ENCODE measurements at regions not wholly inside any gene's neighbourhood (a gene's known extent, or its start where the extent isn't known, plus 50 kb on each side); places are given as distances from the start of the nearest gene placed in this dataset.

DNA sequence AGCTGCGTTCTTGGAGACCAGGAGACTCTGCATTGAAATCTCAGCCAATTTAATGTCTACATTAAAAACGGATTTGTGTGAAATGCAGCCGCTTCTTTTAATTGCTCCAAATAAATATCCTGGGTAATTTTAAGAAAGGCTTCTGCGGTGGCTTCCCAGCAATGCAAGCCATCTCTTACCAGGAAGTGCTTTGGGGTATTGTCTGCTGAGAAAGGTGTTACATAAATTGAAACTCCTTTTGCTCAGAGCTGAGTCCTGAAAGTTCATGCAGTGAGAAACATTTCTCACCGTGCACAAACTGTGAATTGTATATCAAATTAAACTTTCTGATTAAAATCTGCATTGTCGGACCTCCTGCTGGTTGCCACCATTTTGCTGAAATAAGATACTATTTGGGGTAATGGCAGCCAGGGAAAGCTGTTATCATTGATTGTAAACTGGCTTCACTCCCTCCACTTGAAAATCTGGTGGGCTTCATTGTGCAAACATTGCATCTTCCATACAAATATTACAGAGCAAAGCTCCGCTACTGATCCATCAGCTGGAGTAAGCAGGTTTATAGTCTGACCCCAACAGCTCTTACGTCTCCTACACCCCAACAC, 59.5 kb downstream of the ZIC5 start:
- no peaks in the 10 kb centered on the region for H3K4me1 ChIP-seq (ENCODE audit: control insufficient read depth in 5 of 5, insufficient read depth in 5 of 5, low read length in 5 of 5)
- H3K9me3 ChIP-seq (ENCODE audit: control insufficient read depth in 5 of 5, low read length in 5 of 5) = no peaks in the 10 kb centered on the region
- no peak overlapping the region for H3K27ac ChIP-seq (ENCODE audit: low read depth, low read length)
- no peak overlapping the region for H3K4me3 ChIP-seq (ENCODE audit: low read depth in 1 of 5, low read length in 5 of 5)
- no peaks in the 10 kb centered on the region for H3K36me3 ChIP-seq (ENCODE audit: control insufficient read depth in 5 of 5, insufficient read depth in 5 of 5, low read length in 5 of 5)
- no peak overlapping the region for H3K9ac ChIP-seq (ENCODE audit: low read length in 5 of 5)
- peaks cover 7 to 51% (median 27%) of the 10 kb centered on the region in 5 donors for H3K27me3 ChIP-seq (ENCODE audit: control insufficient read depth in 5 of 5, insufficient read depth in 4 of 5, low read length in 5 of 5)

DNA sequence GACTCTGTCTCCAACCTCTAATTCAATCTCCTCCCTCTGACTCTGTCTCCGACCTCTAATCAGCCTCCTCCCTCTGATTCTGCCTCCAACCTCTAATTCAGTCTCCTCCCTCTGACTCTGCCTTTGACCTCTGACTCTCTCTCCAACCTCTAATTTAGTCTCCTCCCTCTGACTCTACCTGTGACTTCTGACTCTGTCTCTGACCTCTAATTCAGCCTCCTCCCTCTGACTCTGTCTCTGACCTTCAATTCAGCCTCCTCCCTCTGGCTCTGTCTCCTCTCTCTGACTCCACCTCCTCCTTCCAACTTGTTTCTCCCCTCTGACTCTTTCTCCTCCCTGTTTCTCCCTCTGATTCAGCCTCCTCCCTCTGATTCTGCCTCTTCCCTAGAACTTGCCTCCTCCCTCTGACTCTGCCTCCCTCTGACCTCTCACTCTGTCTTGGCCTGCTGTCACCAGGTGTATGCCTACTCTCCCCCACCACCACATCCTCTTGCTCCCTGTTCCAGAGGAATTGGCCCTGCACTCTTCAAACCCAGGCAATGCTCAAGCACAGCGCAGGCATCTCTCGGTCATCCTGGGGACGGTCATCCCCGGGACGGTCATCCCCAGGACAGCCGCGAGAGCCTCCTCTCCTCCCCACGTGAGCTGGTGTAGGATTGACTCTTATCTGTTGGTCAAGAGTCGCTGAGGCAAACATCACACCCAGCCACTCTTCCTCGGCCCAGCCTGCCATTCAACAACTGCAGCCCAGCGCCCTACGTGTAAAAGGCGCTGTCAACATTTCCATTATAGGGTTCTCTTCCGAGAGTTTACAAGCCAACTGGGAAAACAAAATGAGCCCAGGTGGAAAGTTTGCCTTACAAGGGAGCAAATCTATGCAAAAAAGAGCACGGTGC, 60.2 kb downstream of the ZIC5 start:
- Histone ChIP-seq H3K27me3 (ENCODE audit: control insufficient read depth in 5 of 5, insufficient read depth in 4 of 5, low read length in 5 of 5) (peaks cover 7 to 51% (median 29%) of the 10 kb centered on the region in 5 donors), H3K9ac (ENCODE audit: low read length in 5 of 5) (no peak overlapping the region), H3K9me3 (ENCODE audit: control insufficient read depth in 5 of 5, low read length in 5 of 5) (no peaks in the 10 kb centered on the region), H3K36me3 (ENCODE audit: control insufficient read depth in 5 of 5, insufficient read depth in 5 of 5, low read length in 5 of 5) (no peaks in the 10 kb centered on the region), H3K27ac (ENCODE audit: low read depth, low read length) (no peak overlapping the region), H3K4me3 (ENCODE audit: low read depth in 1 of 5, low read length in 5 of 5) (no peak overlapping the region), H3K4me1 (ENCODE audit: control insufficient read depth in 5 of 5, insufficient read depth in 5 of 5, low read length in 5 of 5) (no peaks in the 10 kb centered on the region)

DNA sequence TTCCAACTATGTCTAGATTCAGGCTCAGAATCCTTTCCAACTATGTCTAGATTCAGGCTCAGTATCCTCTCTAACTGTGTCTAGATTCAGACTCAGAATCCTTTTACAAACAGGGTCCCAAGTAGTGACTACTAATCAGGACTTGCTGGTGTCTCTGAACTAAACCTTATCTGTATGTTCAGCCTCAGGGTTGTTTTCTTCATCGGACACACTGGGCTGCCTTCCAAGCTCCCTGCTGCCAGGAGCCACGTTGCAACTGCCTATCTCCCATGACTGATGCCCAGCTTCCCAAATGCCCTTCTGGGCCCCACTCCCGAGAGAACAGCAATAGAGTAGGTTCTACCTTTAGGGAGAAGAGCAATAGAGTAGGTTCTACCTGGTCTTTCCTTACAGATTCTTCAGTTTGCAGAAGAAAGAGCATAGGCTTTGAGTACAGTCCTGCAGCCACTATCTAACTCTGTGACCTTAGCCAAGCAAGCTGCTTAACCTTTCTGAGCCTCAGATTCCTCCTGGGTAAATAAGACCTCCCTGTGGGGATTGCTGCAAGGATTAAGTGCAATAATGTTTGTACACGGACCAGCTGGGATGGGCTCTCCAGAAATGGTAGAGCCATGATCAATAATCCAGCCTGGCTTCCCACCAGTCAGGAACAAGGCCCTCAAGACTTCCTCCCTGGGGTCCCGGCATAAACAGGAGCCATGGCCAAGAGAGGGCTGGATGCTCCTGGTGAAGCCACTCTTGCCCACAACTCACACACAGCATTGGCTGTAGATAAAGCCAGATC, 61.5 kb downstream of the ZIC5 start:
- Histone ChIP-seq H3K27ac (ENCODE audit: low read depth, low read length) (no peak overlapping the region), H3K4me1 (ENCODE audit: control insufficient read depth in 5 of 5, insufficient read depth in 5 of 5, low read length in 5 of 5) (no peaks in the 10 kb centered on the region), H3K9me3 (ENCODE audit: control insufficient read depth in 5 of 5, low read length in 5 of 5) (no peaks in the 10 kb centered on the region), H3K36me3 (ENCODE audit: control insufficient read depth in 5 of 5, insufficient read depth in 5 of 5, low read length in 5 of 5) (no peaks in the 10 kb centered on the region), H3K4me3 (ENCODE audit: low read depth in 1 of 5, low read length in 5 of 5) (no peak overlapping the region), H3K9ac (ENCODE audit: low read length in 5 of 5) (no peak overlapping the region), H3K27me3 (ENCODE audit: control insufficient read depth in 5 of 5, insufficient read depth in 4 of 5, low read length in 5 of 5) (peaks cover 5 to 45% (median 27%) of the 10 kb centered on the region in 5 donors)

DNA sequence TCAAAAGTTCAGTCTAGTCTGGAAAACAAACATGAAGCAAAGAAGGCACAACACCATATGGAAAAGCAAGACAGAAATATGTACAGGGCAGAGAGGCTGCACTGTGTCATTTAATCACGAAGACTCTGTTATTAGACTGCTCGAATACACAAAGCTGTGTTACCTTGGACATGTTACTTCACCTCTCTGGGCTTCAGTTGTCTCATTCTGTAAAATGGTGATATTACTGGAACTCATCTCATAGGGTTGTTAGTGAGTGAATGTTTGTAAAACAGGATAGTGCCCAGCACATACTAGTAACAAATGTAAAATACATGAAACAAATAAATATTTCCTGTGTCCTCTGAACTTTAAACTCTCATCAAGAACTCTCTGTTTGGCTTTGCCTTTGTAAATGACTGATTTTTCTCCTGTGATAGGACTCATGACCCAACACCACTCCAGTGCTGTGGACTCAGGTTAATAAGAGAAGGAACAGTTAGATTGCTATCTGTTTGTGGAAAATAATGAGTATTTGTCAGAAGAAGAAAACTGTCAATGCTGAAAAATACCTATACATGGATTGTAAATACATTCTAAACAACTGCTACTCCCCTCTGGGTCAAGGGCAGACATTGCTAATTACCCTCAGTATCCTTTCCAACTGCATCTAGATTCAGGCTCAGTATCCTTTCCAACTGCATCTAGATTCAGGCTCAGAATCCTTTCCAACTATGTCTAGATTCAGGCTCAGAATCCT, 62.3 kb downstream of the ZIC5 start:
- no peak overlapping the region for H3K4me3 ChIP-seq (ENCODE audit: low read depth in 1 of 5, low read length in 5 of 5)
- H3K9me3 ChIP-seq (ENCODE audit: control insufficient read depth in 5 of 5, low read length in 5 of 5) = no peaks in the 10 kb centered on the region
- no peaks in the 10 kb centered on the region for H3K4me1 ChIP-seq (ENCODE audit: control insufficient read depth in 5 of 5, insufficient read depth in 5 of 5, low read length in 5 of 5)
- H3K36me3 ChIP-seq (ENCODE audit: control insufficient read depth in 5 of 5, insufficient read depth in 5 of 5, low read length in 5 of 5) = no peaks in the 10 kb centered on the region
- no peak overlapping the region for H3K9ac ChIP-seq (ENCODE audit: low read length in 5 of 5)
- H3K27me3 ChIP-seq (ENCODE audit: control insufficient read depth in 5 of 5, insufficient read depth in 4 of 5, low read length in 5 of 5) = peaks cover 10 to 47% (median 29%) of the 10 kb centered on the region in 5 donors
- H3K27ac ChIP-seq (ENCODE audit: low read depth, low read length) = no peak overlapping the region

DNA sequence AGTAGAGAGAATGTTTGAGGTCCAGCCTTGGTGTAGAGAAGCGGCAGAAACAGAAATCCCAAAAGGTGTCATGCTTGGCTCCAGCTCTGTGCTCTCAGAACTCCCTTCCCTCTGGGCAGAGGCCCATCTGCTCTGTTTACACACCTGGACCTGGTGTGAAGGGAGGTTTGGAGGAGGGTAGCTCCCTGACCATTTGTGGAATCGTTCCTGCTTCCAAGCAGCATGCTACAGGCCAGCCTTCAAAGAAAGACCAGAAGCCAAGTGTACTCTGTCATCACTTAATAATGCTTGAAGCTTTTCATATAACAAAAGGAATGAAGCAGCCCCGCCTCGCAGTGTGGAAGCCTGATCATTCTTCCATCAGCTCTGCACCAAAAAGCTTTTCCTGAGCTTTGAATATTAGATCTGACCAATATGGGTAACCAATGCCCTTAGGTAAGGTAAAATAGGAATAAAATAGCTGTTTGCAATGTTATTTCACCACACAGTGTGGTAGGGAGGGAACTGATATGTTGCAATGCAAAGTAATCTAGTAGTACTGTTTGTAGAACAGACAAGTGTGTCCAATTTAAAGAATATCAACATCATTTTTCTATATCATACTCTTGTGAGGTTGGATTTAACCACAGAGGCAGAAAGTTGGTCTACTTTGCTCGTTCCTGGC, 63.3 kb downstream of the ZIC5 start:
- Histone ChIP-seq H3K4me1 (ENCODE audit: control insufficient read depth in 5 of 5, insufficient read depth in 5 of 5, low read length in 5 of 5) (no peaks in the 10 kb centered on the region), H3K9me3 (ENCODE audit: control insufficient read depth in 5 of 5, low read length in 5 of 5) (no peaks in the 10 kb centered on the region), H3K27ac (ENCODE audit: low read depth, low read length) (no peak overlapping the region), H3K36me3 (ENCODE audit: control insufficient read depth in 5 of 5, insufficient read depth in 5 of 5, low read length in 5 of 5) (no peaks in the 10 kb centered on the region), H3K4me3 (ENCODE audit: low read depth in 1 of 5, low read length in 5 of 5) (no peak overlapping the region), H3K27me3 (ENCODE audit: control insufficient read depth in 5 of 5, insufficient read depth in 4 of 5, low read length in 5 of 5) (peaks cover 10 to 40% (median 25%) of the 10 kb centered on the region in 5 donors), H3K9ac (ENCODE audit: low read length in 5 of 5) (no peak overlapping the region)

DNA sequence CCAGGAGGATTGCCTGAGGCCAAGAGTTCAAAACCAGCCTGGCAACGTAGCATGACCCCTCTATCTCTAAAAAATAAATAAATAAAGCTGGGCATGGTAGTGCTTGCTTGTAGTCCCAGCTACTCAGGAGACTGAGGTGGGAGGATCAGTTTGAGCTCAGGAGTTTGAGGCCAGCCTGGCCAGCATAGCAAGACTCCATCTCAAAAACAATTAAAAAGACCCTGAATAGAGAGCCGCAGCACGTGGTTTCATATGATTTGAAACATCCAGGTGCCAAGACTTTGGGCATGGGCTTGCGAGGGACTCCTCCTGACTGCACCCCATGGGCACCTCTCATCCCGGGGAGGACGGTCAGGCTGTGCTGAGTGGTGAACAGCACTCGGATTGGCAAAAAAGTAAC, 63.9 kb downstream of the ZIC5 start:
- no peak overlapping the region for H3K27ac ChIP-seq (ENCODE audit: low read depth, low read length)
- H3K9ac ChIP-seq (ENCODE audit: low read length in 5 of 5) = no peak overlapping the region
- peaks cover 14 to 39% (median 28%) of the 10 kb centered on the region in 5 donors for H3K27me3 ChIP-seq (ENCODE audit: control insufficient read depth in 5 of 5, insufficient read depth in 4 of 5, low read length in 5 of 5)
- H3K4me3 ChIP-seq (ENCODE audit: low read depth in 1 of 5, low read length in 5 of 5) = no peak overlapping the region
- no peaks in the 10 kb centered on the region for H3K36me3 ChIP-seq (ENCODE audit: control insufficient read depth in 5 of 5, insufficient read depth in 5 of 5, low read length in 5 of 5)
- no peaks in the 10 kb centered on the region for H3K9me3 ChIP-seq (ENCODE audit: control insufficient read depth in 5 of 5, low read length in 5 of 5)
- H3K4me1 ChIP-seq (ENCODE audit: control insufficient read depth in 5 of 5, insufficient read depth in 5 of 5, low read length in 5 of 5) = no peaks in the 10 kb centered on the region

DNA sequence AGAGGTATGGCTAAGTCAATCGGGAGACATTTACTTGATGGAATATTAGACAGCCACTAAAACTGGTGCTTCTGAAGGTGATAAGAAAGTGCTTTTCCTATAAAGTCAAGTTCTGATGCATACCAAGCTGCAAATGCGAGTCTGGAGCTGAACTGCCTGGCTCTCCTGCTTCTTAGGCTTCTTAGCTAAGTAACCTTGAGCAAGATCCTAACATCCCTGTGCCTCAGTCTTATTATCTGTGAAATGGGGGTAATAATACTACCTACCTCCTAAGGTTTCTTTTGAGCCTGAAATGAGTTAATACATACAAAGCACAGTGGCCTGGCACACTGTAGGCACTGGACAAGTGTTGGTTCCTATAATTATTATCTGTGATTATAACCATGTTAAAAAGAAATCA, 64.5 kb downstream of the ZIC5 start:
- no peak overlapping the region for H3K4me3 ChIP-seq (ENCODE audit: low read depth in 1 of 5, low read length in 5 of 5)
- H3K27me3 ChIP-seq (ENCODE audit: control insufficient read depth in 5 of 5, insufficient read depth in 4 of 5, low read length in 5 of 5) = peaks cover 14 to 39% (median 28%) of the 10 kb centered on the region in 5 donors
- no peaks in the 10 kb centered on the region for H3K4me1 ChIP-seq (ENCODE audit: control insufficient read depth in 5 of 5, insufficient read depth in 5 of 5, low read length in 5 of 5)
- no peak overlapping the region for H3K27ac ChIP-seq (ENCODE audit: low read depth, low read length)
- no peaks in the 10 kb centered on the region for H3K36me3 ChIP-seq (ENCODE audit: control insufficient read depth in 5 of 5, insufficient read depth in 5 of 5, low read length in 5 of 5)
- no peak overlapping the region for H3K9ac ChIP-seq (ENCODE audit: low read length in 5 of 5)
- H3K9me3 ChIP-seq (ENCODE audit: control insufficient read depth in 5 of 5, low read length in 5 of 5) = no peaks in the 10 kb centered on the region

DNA sequence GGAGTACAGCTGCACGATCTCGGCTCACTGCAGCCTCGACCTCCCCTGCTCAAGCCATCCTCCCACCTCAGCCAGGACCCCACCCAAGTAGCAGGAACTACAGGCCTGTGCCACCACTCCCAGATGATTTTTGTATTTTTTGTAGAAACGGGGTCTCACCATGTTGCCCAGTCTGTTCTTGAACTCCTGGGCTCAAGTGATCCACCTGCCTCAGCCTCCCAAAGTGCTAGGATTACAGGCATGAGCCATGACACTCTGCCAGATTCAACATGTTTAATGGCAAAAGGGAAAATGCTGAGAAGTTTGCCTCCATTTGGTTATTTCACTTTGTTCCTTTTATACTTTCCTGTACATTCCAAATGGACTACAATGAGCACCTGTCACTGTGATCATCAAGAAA, 65.8 kb downstream of the ZIC5 start:
- Histone ChIP-seq H3K9ac (ENCODE audit: low read length in 5 of 5) (no peak overlapping the region), H3K4me3 (ENCODE audit: low read depth in 1 of 5, low read length in 5 of 5) (no peak overlapping the region), H3K36me3 (ENCODE audit: control insufficient read depth in 5 of 5, insufficient read depth in 5 of 5, low read length in 5 of 5) (no peaks in the 10 kb centered on the region), H3K27me3 (ENCODE audit: control insufficient read depth in 5 of 5, insufficient read depth in 4 of 5, low read length in 5 of 5) (peaks cover 14 to 29% (median 21%) of the 10 kb centered on the region in 5 donors), H3K9me3 (ENCODE audit: control insufficient read depth in 5 of 5, low read length in 5 of 5) (no peaks in the 10 kb centered on the region), H3K4me1 (ENCODE audit: control insufficient read depth in 5 of 5, insufficient read depth in 5 of 5, low read length in 5 of 5) (no peaks in the 10 kb centered on the region), H3K27ac (ENCODE audit: low read depth, low read length) (no peak overlapping the region)

DNA sequence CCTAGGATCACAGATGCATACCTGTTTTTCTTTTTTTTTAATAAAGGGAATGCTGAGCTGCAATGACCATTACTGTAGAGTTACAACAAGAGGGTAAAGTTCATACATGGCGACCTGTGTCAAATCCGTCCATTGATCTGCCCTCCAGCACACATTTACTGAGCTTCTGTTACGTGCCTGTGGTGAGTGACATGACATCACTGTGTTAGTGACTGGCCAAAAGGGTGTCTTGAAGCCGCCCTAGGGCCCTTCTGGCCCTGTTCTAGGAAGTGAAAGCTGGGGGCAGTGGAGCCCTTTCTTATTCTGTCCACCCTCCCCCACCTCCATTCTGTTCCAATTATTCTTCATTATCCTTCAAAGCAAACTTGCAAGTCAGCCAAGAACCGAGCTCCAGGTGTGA, 66.3 kb downstream of the ZIC5 start:
- Histone ChIP-seq H3K36me3 (ENCODE audit: control insufficient read depth in 5 of 5, insufficient read depth in 5 of 5, low read length in 5 of 5) (no peaks in the 10 kb centered on the region), H3K9me3 (ENCODE audit: control insufficient read depth in 5 of 5, low read length in 5 of 5) (no peaks in the 10 kb centered on the region), H3K27me3 (ENCODE audit: control insufficient read depth in 5 of 5, insufficient read depth in 4 of 5, low read length in 5 of 5) (peaks cover 14 to 28% (median 23%) of the 10 kb centered on the region in 5 donors), H3K27ac (ENCODE audit: low read depth, low read length) (no peak overlapping the region), H3K4me3 (ENCODE audit: low read depth in 1 of 5, low read length in 5 of 5) (no peak overlapping the region), H3K9ac (ENCODE audit: low read length in 5 of 5) (no peak overlapping the region), H3K4me1 (ENCODE audit: control insufficient read depth in 5 of 5, insufficient read depth in 5 of 5, low read length in 5 of 5) (no peaks in the 10 kb centered on the region)
